Effector CD4-positive, alpha-beta T cell (primary cell): ENCODE measurements at regions not wholly inside any gene's neighbourhood (a gene's known extent, or its start where the extent isn't known, plus 50 kb on each side); places are given as distances from the start of the nearest gene placed in this dataset.

Experiments used
- DNase-seq: peaks from one replicate; pipeline ENCODE4 v3.0.0-alpha.2; 2020

GRCh38 chr17:34113089-34113488 is 142.0 kb upstream of the CCL2 start:
- no peak for DNase-seq

- DNase-seq: no peak
Observed at GRCh38 chr17:34114174-34114573, 140.9 kb upstream of the CCL2 start.

GRCh38 chr17:34116306-34116705 is 138.8 kb upstream of the CCL2 start:
- DNase-seq: no peak

- DNase-seq: no peak
Observed at GRCh38 chr17:34117332-34117731, 137.8 kb upstream of the CCL2 start.

- no peak for DNase-seq
Observed at GRCh38 chr17:34117811-34118210, 137.3 kb upstream of the CCL2 start.

- no peak for DNase-seq
Observed at GRCh38 chr17:34118564-34118963, 136.5 kb upstream of the CCL2 start.

GRCh38 chr17:34121311-34121710 is 133.8 kb upstream of the CCL2 start:
- no peak for DNase-seq

- DNase-seq: no peak
Observed at GRCh38 chr17:34122515-34122914, 132.6 kb upstream of the CCL2 start.

GRCh38 chr17:34125010-34125409 is 130.1 kb upstream of the CCL2 start:
- DNase-seq: no peak

- DNase-seq: no peak
Observed at GRCh38 chr17:34125921-34126320, 129.2 kb upstream of the CCL2 start.

GRCh38 chr17:34126496-34126895 is 128.6 kb upstream of the CCL2 start:
- DNase-seq: no peak

- no peak for DNase-seq
Observed at GRCh38 chr17:34126965-34127364, 128.1 kb upstream of the CCL2 start.

GRCh38 chr17:34130544-34130943 is 124.5 kb upstream of the CCL2 start:
- DNase-seq: no peak

- DNase-seq: no peak
Observed at GRCh38 chr17:34131386-34131785, 123.7 kb upstream of the CCL2 start.

- DNase-seq: no peak
Observed at GRCh38 chr17:34133350-34133749, 121.7 kb upstream of the CCL2 start.

- DNase-seq: no peak
Observed at GRCh38 chr17:34135841-34136240, 119.2 kb upstream of the CCL2 start.

GRCh38 chr17:34140006-34140405 is 115.1 kb upstream of the CCL2 start:
- DNase-seq: no peak

- no peak for DNase-seq
Observed at GRCh38 chr17:34141590-34141989, 113.5 kb upstream of the CCL2 start.

GRCh38 chr17:34143430-34143829 is 111.7 kb upstream of the CCL2 start:
- no peak for DNase-seq

GRCh38 chr17:34146440-34147043 is 108.5 kb upstream of the CCL2 start:
- DNase-seq: peak; percentile 27

GRCh38 chr17:34151102-34151501 is 104.0 kb upstream of the CCL2 start:
- no peak for DNase-seq

- DNase-seq: no peak
Observed at GRCh38 chr17:34153991-34154390, 101.1 kb upstream of the CCL2 start.

- no peak for DNase-seq
Observed at GRCh38 chr17:34154961-34155730, 99.9 kb upstream of the CCL2 start.

- DNase-seq: no peak
Observed at GRCh38 chr17:34155947-34156346, 99.1 kb upstream of the CCL2 start.

GRCh38 chr17:34156401-34156740 is 98.7 kb upstream of the CCL2 start:
- no peak for DNase-seq
